Thyroid gland (tissue), 4 donors: ENCODE measurements at regions not wholly inside any gene's neighbourhood (a gene's known extent, or its start where the extent isn't known, plus 50 kb on each side); places are given as distances from the start of the nearest gene placed in this dataset.

ENCODE experiments used
- DNase-seq, 2 donors: peaks; one replicate each; pipeline ENCODE4 v3.0.0-alpha.2; 2019
- H3K27ac ChIP-seq, 3 donors: fragments of 200-600 bp; sonication (generic); 1 replicate in 2 of 3; 2 replicates in 1 of 3; pipeline ENCODE4 v1.5.1; 2016 to 2019; ENCODE audit warnings: mild to moderate bottlenecking in 1 of 3, moderate library complexity in 1 of 3
- H3K27me3 ChIP-seq: fragments of 200-600 bp; sonication (generic); one replicate; pipeline ENCODE4 v1.5.1; 2019
- H3K36me3 ChIP-seq, 2 donors: fragments of 200-600 bp; sonication (generic); one replicate each; pipeline ENCODE4 v1.5.1; 2016 to 2019
- H3K4me1 ChIP-seq, 2 donors: fragments of 200-600 bp; sonication (generic); one replicate each; pipeline ENCODE4 v1.5.1; 2017 to 2019
- H3K4me3 ChIP-seq, 3 donors: fragments of 200-600 bp; sonication (generic); replicated peaks in 1 of 3; 1 replicate in 2 of 3; 2 replicates in 1 of 3; pipeline ENCODE4 v1.5.1; 2016; ENCODE audit warnings: mild to moderate bottlenecking in 1 of 3
- H3K9me3 ChIP-seq: fragments of 200-600 bp; sonication (generic); one replicate; pipeline ENCODE4 v1.5.1; 2017
- CTCF ChIP-seq, 6 experiments: fragments of 200-600 bp in 3 of 6; fragments of 450-650 bp in 3 of 6; sonication (generic) in 3 of 6; IDR thresholded peaks; one replicate each; pipeline ENCODE4 v1.5.1; 2016 to 2019; ENCODE audit warnings: antibody characterized with exemption in 6 of 6, mild to moderate bottlenecking in 2 of 6, inconsistent platforms in 1 of 6, moderate library complexity in 1 of 6
- POLR2A ChIP-seq, 2 donors: fragments of 450-650 bp; IDR thresholded peaks; one replicate each; pipeline ENCODE4 v1.6.1; 2017; ENCODE audit warnings: antibody characterized with exemption in 2 of 2, mild to moderate bottlenecking in 2 of 2, moderate library complexity in 1 of 2
- WGBS, 2 donors: methylation state at CpG; one replicate each; pipeline ENCODE4 v1.1.5; 2017; 5-methylcytosine and 5-hydroxymethylcytosine counted together
- intact Hi-C: fragments of 100-400 bp; cut with DNase I; formaldehyde crosslinking; loops from one replicate; pipeline ENCODE4 v1.15.1; 2023

- no peak overlapping the region for H3K4me3 ChIP-seq
- 80 to 85% methylated on average over 1 of the region's 1 CpG for WGBS, 2 donors
- TF ChIP-seq CTCF (IDR thresholded peaks at IDR 0.05): no peak
- no peak for TF ChIP-seq POLR2A (IDR thresholded peaks at IDR 0.05)
Measured at GRCh38 chr4:85102606-85103005, 136.1 kb upstream of the WDFY3 start.

GRCh38 chr4:85106166-85106565 lies 139.7 kb upstream of the WDFY3 start:
- H3K36me3 ChIP-seq: no peaks in the 10 kb centered on the region
- no peaks in the 10 kb centered on the region for H3K9me3 ChIP-seq
- H3K27me3 ChIP-seq: no peaks in the 10 kb centered on the region
- TF ChIP-seq CTCF (IDR thresholded peaks at IDR 0.05) (no peak), POLR2A (IDR thresholded peaks at IDR 0.05) (no peak)
- intact Hi-C loops: no loop called here
- no peaks in the 10 kb centered on the region for H3K4me1 ChIP-seq
- DNase-seq: no peak
- H3K4me3 ChIP-seq: no peak overlapping the region
- no peak overlapping the region for H3K27ac ChIP-seq

More at GRCh38 chr4:85102606-85103005, 136.1 kb upstream of the WDFY3 start:
- Histone ChIP-seq H3K27me3 (no peaks in the 10 kb centered on the region), H3K9me3 (no peaks in the 10 kb centered on the region), H3K27ac (no peak overlapping the region), H3K36me3 (no peaks in the 10 kb centered on the region), H3K4me1 (no peaks in the 10 kb centered on the region)
- intact Hi-C loops: no loop called here
- no peak for DNase-seq

- no peak for DNase-seq
- Histone ChIP-seq H3K4me3 (no peak overlapping the region), H3K27ac (no peak overlapping the region), H3K4me1 (no peaks in the 10 kb centered on the region), H3K27me3 (no peaks in the 10 kb centered on the region), H3K36me3 (no peaks in the 10 kb centered on the region), H3K9me3 (no peaks in the 10 kb centered on the region)
- intact Hi-C loops: no loop called here
- 88 to 93% methylated on average over 5 of the region's 5 CpGs for WGBS, 2 donors
- TF ChIP-seq CTCF (IDR thresholded peaks at IDR 0.05): no peak
- TF ChIP-seq POLR2A (IDR thresholded peaks at IDR 0.05): no peak
Measured at GRCh38 chr4:85106805-85107336, 140.4 kb upstream of the WDFY3 start.

- Histone ChIP-seq H3K9me3 (no peaks in the 10 kb centered on the region), H3K4me1 (no peaks in the 10 kb centered on the region), H3K36me3 (no peaks in the 10 kb centered on the region), H3K27me3 (no peaks in the 10 kb centered on the region), H3K27ac (no peak overlapping the region), H3K4me3 (no peak overlapping the region)
- TF ChIP-seq CTCF (IDR thresholded peaks at IDR 0.05) (no peak), POLR2A (IDR thresholded peaks at IDR 0.05) (no peak)
- intact Hi-C loops: no loop called here
- no peak for DNase-seq
- WGBS, 2 donors: 65 to 71% methylated on average over 5 of the region's 5 CpGs
Measured at GRCh38 chr4:85107553-85107952, 141.1 kb upstream of the WDFY3 start.

- no peak overlapping the region for H3K4me3 ChIP-seq
- intact Hi-C loops: no loop called here
- no peaks in the 10 kb centered on the region for H3K27me3 ChIP-seq
- DNase-seq: no peak
- WGBS, 2 donors: 96 to 97% methylated on average over 3 of the region's 3 CpGs
- H3K36me3 ChIP-seq: no peaks in the 10 kb centered on the region
- H3K27ac ChIP-seq: no peak overlapping the region
- no peaks in the 10 kb centered on the region for H3K9me3 ChIP-seq
- TF ChIP-seq CTCF (IDR thresholded peaks at IDR 0.05) (no peak), POLR2A (IDR thresholded peaks at IDR 0.05) (no peak)
- no peaks in the 10 kb centered on the region for H3K4me1 ChIP-seq
Measured at GRCh38 chr4:85113706-85114105, 147.2 kb upstream of the WDFY3 start.
